IPS-20b (cell line): ENCODE measurements at regions not wholly inside any gene's neighbourhood (a gene's known extent, or its start where the extent isn't known, plus 50 kb on each side); places are given as distances from the start of the nearest gene placed in this dataset.
"Not testable (repeated sequence)": the region's sequence is repeated elsewhere in the genome, so short reads cannot be mapped to it uniquely, and the experiment has no call there.

Source experiments
- H3K27ac ChIP-seq: one replicate; pipeline ENCODE4 v1.5.1; 2013; ENCODE audit warnings: low read length
- H3K27me3 ChIP-seq: 2 replicates; pipeline ENCODE4 v1.6.1; 2013; ENCODE audit warnings: mild to moderate bottlenecking, low read length, inconsistent platforms; ENCODE audit not compliant: insufficient read depth
- H3K36me3 ChIP-seq: 2 replicates; pipeline ENCODE4 v1.6.1; 2013; ENCODE audit warnings: low read depth, mild to moderate bottlenecking, inconsistent platforms, low read length, moderate library complexity; ENCODE audit not compliant: insufficient read depth
- H3K4me1 ChIP-seq: 2 replicates; pipeline ENCODE4 v1.6.1; 2013; ENCODE audit warnings: mild to moderate bottlenecking, control low read depth, inconsistent platforms, low read length, moderate library complexity; ENCODE audit not compliant: insufficient read depth
- H3K4me3 ChIP-seq: 2 replicates; pipeline ENCODE4 v1.5.1; 2013; ENCODE audit warnings: mild to moderate bottlenecking, low read length, inconsistent platforms
- H3K9ac ChIP-seq: 2 replicates; pipeline ENCODE4 v1.6.1; 2013; ENCODE audit warnings: low read depth, mild to moderate bottlenecking, inconsistent platforms, low read length, moderate library complexity
- H3K9me3 ChIP-seq: 2 replicates; pipeline ENCODE4 v1.6.1; 2013; ENCODE audit warnings: mild to moderate bottlenecking, low read depth, low read length, inconsistent platforms; ENCODE audit not compliant: insufficient read depth

DNA sequence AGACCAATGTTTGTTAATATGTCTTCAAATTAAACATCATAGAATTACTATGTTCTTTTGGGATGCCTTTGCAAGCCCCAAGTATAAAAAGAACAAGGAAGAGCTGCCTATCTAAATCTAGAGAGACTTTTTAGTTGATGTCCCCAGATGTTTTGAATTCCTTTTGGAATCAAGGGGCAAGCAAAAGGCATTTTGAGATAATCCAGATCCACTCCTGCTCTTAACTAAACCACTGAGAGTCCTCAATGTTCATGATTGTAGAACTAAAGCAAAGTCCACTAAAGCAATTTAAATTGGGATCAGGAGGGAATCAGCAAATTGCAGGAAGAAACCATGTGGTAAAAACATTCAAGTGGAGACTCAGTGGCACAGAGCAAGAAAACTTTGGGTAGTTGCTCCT is 558.5 kb upstream of the VRK2 start:
- Histone ChIP-seq H3K36me3 (no peaks in the 10 kb centered on the region), H3K27me3 (no peaks in the 10 kb centered on the region), H3K4me3 (no peak overlapping the region), H3K27ac (no peak overlapping the region), H3K9me3 (no peaks in the 10 kb centered on the region), H3K4me1 (no peaks in the 10 kb centered on the region), H3K9ac (no peak overlapping the region)

DNA sequence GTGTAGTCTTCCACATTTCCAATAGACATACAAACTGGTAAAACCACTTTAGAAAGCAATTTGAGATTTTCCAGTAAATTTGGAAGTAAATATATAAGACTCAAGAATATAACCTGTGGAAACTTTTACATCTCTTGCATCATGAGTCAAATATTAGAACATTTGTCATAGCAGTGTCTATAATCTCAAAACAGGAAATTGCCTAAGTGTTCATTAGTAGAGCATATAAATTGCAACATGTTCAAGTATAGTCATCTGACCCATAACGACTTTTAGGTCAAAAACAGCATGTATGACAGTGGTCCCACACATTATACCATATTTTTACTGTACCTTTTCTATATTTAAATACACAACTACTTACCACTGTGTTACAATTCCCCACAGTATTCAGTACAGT is 555.9 kb upstream of the VRK2 start:
- no peak overlapping the region for H3K9ac ChIP-seq
- H3K36me3 ChIP-seq: no peaks in the 10 kb centered on the region
- H3K4me1 ChIP-seq: no peaks in the 10 kb centered on the region
- H3K9me3 ChIP-seq: no peaks in the 10 kb centered on the region
- H3K27me3 ChIP-seq: no peaks in the 10 kb centered on the region
- H3K27ac ChIP-seq: no peak overlapping the region
- no peak overlapping the region for H3K4me3 ChIP-seq

DNA sequence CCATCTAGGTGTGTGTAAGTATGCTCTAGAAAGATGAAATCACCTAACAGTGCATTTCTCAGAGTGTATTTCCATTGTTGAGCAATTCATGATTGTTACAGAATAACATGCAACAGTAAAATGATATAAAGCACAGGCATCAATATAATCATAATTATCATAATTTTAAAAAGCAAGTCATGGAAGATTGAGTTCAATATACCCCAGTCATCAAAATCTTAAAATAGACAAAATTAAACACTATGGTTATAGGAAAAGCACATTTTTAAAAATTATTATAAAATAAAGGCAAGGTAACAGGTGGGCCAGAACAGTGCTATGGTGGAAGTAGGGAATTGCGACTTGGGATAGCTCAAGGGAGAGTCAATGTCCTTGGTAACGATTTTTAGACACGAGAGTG is 555.4 kb upstream of the VRK2 start:
- Histone ChIP-seq H3K9me3 (no peaks in the 10 kb centered on the region), H3K27ac (no peak overlapping the region), H3K4me3 (no peak overlapping the region), H3K9ac (no peak overlapping the region), H3K36me3 (no peaks in the 10 kb centered on the region), H3K4me1 (no peaks in the 10 kb centered on the region), H3K27me3 (no peaks in the 10 kb centered on the region)

DNA sequence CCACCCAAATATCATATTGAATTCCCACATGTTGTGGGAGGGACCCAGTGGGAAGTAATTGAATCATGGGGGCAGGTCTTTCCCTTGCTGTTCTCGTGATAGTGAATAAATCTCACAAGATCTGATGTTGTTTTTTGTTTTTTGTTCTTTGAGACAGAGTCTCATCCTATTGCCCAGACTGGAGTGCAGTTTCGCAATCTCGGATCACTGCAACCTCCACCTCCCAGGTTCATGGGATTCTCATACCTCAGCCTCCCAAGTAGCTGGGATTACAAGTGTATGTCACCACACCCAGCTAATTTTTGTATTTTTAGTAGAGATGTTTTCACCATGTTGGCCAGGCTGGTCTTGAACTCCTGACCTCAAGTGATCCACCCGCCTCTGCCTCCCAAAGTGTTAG is 552.6 kb upstream of the VRK2 start:
- not testable (repeated sequence) for H3K9me3 ChIP-seq, H3K4me1 ChIP-seq, H3K36me3 ChIP-seq, H3K27ac ChIP-seq, H3K9ac ChIP-seq, H3K4me3 ChIP-seq, H3K27me3 ChIP-seq

DNA sequence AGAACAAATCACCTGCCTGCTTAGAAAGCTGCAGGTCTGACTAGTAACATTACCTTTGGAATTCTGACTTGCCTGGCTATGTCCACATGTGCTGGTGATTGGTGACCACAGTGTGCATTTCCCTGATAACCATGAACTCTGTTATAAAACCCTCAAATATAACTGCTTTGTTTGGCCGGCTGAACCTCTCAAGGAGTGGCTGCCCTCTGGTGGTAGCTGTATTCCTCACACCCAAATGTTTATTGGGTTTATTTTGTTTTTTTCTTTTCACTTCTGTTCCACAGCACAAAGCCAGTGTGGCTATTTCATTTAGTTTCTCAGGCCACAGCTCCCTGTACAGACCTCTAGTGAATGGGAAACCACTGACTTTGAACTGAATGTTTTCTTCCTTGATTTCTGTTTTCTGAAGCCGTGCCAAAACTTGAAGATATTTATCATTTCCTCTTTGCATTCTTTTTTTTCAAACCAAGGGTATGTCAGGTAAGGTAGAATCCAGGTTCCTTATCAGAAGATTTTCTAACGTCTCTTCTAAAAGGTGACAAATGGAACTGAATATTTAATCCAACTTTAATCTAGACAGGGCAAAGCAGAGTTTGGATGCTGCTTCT is 549.0 kb upstream of the VRK2 start:
- Histone ChIP-seq H3K9ac (no peak overlapping the region), H3K4me3 (no peak overlapping the region), H3K36me3 (no peaks in the 10 kb centered on the region), H3K4me1 (peaks cover 6% of the 10 kb centered on the region; the same call in 1 of the 2 replicates), H3K27ac (no peak overlapping the region), H3K27me3 (no peaks in the 10 kb centered on the region), H3K9me3 (no peaks in the 10 kb centered on the region)

DNA sequence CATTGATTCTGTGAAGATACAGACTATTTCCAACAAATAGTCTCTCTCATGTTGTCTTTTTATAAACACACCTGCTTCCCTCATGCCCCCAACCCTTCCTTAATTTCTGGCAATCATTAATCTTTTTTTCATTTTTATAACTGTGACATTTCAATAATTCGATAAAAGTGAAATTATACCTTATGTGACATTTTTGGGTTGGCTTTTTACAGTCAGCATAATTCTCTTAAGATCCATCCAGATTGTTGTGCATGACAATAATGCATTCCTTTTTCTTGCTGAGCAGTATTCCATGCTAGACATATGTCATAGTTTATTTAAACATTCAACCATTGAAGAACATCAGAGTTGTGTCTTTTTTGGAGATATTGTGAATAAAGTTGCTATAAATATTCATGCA is 541.8 kb upstream of the VRK2 start:
- no peaks in the 10 kb centered on the region for H3K27me3 ChIP-seq
- no peak overlapping the region for H3K27ac ChIP-seq
- peaks cover 11% of the 10 kb centered on the region; the same call in 1 of the 2 replicates for H3K4me1 ChIP-seq
- H3K9me3 ChIP-seq: no peaks in the 10 kb centered on the region
- no peak overlapping the region for H3K4me3 ChIP-seq
- no peaks in the 10 kb centered on the region for H3K36me3 ChIP-seq
- H3K9ac ChIP-seq: no peak overlapping the region

DNA sequence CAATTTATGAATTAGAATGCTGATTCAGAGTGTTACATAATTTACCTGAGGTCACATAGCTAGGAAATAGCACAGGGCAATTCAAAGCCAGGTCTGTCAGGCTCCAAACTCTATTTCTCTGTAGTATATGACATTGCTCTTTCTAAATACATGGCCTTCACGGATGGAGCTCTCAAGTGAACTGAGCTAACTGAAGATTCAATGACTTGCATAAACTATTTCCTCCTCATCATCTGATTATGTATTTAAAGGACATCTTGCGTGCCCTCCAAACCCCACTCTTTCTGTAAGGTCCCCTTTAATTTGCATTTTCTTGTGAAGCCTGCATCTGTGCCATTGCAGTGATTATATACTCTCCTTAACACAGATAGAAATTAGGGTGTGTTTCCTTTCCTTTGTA is 537.4 kb upstream of the VRK2 start:
- Histone ChIP-seq H3K27me3 (no peaks in the 10 kb centered on the region), H3K4me3 (no peak overlapping the region), H3K9ac (no peak overlapping the region), H3K4me1 (0 out of 2 replicates have a peak, but pooled peaks cover 7% of the 10 kb centered on the region), H3K27ac (no peak overlapping the region), H3K9me3 (no peaks in the 10 kb centered on the region), H3K36me3 (no peaks in the 10 kb centered on the region)

DNA sequence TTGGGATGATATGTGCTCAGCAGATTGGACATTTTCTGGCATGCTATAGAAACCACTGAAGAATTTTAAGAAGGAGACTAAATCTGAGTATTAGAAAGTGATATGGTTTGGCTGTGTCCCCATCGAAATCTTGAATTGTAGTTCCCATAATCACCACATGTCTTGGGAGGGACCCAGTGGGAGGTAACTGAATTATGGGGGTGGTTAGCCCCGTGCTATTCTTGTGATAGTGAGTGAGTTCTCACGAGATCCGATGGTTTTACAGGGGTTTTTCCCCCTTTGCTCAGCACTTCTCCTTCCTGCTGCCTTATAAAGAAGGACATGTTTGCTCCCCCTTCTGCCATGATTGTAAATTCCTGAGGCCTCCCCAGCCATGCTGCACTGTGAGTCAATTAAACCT is 535.9 kb upstream of the VRK2 start:
- Histone ChIP-seq H3K9ac (no peak overlapping the region), H3K27me3 (no peaks in the 10 kb centered on the region), H3K9me3 (no peaks in the 10 kb centered on the region), H3K27ac (no peak overlapping the region), H3K4me1 (0 out of 2 replicates have a peak, but pooled peaks cover 7% of the 10 kb centered on the region), H3K4me3 (no peak overlapping the region), H3K36me3 (no peaks in the 10 kb centered on the region)

DNA sequence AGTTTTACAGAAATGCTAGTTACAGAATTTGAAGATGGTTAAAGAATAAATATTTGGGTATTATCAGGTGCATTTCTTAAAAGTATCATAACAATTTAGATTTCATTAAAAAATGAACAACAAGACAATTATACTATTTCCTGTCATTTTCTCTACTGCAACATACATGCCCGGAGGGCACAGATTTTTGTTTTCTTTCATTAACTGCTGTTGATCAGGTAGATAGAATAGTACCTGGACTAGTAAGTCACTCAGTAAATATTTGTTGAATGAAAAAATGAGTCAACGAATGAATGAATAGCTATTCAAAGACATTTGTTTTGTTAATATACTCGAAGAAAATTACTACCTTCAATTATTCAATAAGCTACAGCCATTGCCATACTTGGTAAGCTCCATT is 531.2 kb upstream of the VRK2 start:
- Histone ChIP-seq H3K9me3 (no peaks in the 10 kb centered on the region), H3K27me3 (no peaks in the 10 kb centered on the region), H3K4me3 (no peak overlapping the region), H3K4me1 (no peaks in the 10 kb centered on the region; the same call in 1 of the 2 replicates), H3K9ac (no peak overlapping the region), H3K36me3 (no peaks in the 10 kb centered on the region), H3K27ac (no peak overlapping the region)

DNA sequence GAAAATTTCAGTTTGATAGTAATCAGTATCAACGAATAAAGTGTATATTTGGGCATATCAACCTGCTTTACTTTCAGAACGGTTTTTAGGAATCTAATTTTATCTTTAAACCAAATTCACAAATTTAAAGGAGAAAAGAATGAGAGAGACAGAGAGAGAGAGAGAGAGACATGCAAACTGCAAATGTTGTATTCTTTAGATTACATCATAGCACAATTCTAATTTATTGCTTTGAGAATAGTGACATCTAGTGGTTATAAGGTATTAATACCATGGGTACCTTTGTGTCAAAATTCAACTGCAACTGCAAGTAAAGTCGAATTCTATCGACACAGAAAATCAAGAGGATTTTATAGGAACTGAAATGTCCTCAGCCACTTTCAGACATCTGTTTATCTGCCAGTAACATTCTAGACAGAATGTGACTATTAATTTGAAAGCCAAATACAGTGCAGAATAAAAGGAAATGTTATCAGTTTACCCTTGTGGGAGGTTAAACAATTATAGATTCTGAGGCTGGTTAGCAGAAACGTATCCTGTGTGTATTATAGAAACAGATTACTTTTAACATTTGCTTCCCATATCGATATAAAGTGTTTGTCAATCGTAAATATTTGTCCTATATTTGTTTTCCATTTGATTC is 529.8 kb upstream of the VRK2 start:
- H3K36me3 ChIP-seq: no peaks in the 10 kb centered on the region
- H3K9ac ChIP-seq: no peak overlapping the region
- H3K27me3 ChIP-seq: no peaks in the 10 kb centered on the region

DNA sequence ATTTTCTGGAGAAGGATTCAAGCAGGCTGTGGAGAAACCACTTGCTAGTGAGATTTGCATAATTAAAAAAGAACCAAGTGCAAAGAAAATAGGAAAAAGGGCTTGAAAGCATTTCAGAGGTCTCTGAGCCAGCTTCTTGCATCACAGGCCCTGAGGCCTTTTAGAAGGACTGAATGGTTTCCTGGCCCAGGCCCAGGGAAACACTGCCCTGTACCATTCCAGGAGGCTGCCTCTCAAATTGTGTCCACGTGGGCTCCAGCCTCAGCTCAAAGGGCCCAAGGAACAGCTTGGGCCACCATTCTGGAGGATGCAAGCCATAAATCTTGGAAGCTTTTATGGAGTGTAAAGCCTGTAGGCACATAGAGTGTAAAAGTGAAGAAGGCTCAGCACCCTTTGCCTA is 523.3 kb upstream of the VRK2 start:
- H3K9me3 ChIP-seq: no peaks in the 10 kb centered on the region
- H3K9ac ChIP-seq: no peak overlapping the region
- no peaks in the 10 kb centered on the region for H3K36me3 ChIP-seq
- no peak overlapping the region for H3K27ac ChIP-seq
- no peaks in the 10 kb centered on the region for H3K4me1 ChIP-seq
- no peak overlapping the region for H3K4me3 ChIP-seq
- no peaks in the 10 kb centered on the region for H3K27me3 ChIP-seq

More for the DNA sequence above, 529.8 kb upstream of the VRK2 start:
- no peaks in the 10 kb centered on the region for H3K9me3 ChIP-seq
- H3K27ac ChIP-seq: no peak overlapping the region
- no peak overlapping the region for H3K4me3 ChIP-seq
- H3K4me1 ChIP-seq: no peaks in the 10 kb centered on the region; the same call in 1 of the 2 replicates

DNA sequence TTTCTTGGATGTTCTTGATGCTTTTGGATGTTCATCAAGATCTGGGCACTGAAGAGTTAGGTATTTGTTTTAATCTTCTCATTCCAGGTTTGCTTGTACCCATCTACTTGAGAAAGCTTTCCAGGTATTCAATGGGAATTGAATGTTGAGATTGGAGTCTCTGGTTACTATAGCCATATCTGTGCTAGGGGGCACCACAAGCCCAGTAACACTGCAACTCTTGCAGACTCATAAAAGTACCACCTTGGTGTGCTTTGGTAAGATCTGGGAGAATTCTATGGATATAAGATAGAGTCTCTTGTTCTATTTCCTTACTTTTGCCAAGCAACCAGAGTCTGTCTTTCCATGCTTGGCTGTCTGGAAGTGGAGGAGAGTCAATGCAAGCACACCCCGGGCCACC is 518.9 kb upstream of the VRK2 start:
- H3K4me1 ChIP-seq: no peaks in the 10 kb centered on the region
- H3K27me3 ChIP-seq: no peaks in the 10 kb centered on the region
- H3K27ac ChIP-seq: no peak overlapping the region
- H3K9ac ChIP-seq: no peak overlapping the region
- no peak overlapping the region for H3K4me3 ChIP-seq
- H3K36me3 ChIP-seq: no peaks in the 10 kb centered on the region
- no peaks in the 10 kb centered on the region for H3K9me3 ChIP-seq
